ENCODE measurements at regions not wholly inside any gene's neighbourhood (a gene's known extent, or its start where the extent isn't known, plus 50 kb on each side); places are given as distances from the start of the nearest gene placed in this dataset.
A peak's percentile ranks its signal among the peaks of the same experiment; 100 is the strongest.

- H3K9me3 ChIP-seq: peaks cover 0 to 5% (median 0%) of the 10 kb centered on the region in 4 donors
- no peak for DNase-seq
- H3K4me3 ChIP-seq: no peak overlapping the region
- intact Hi-C loops (cut with DNase I; ENCODE audit: low total_unique reads): no loop called here
- no peak overlapping the region for H3K27ac ChIP-seq
- no peaks in the 10 kb centered on the region for H3K27me3 ChIP-seq
- H3K36me3 ChIP-seq: no peaks in the 10 kb centered on the region
- 94 to 97% (median 95%) methylated on average over 6 to 21 of the region's 21 CpGs for WGBS, 5 donors
- TF ChIP-seq EP300 (IDR thresholded peaks at IDR 0.05) (no peak), POLR2AphosphoS5 (IDR thresholded peaks at IDR 0.05) (no peak), CTCF (IDR thresholded peaks at IDR 0.05) (no peak), POLR2A (IDR thresholded peaks at IDR 0.05) (no peak)
- no peaks in the 10 kb centered on the region for H3K4me1 ChIP-seq
These were observed 599.9 kb downstream of the TMEM182 start for GRCh38 chr2:103361712-103362111.

- Histone ChIP-seq H3K27me3 (no peaks in the 10 kb centered on the region), H3K27ac (no peak overlapping the region), H3K9me3 (peaks cover 0 to 5% (median 0%) of the 10 kb centered on the region in 4 donors), H3K4me1 (no peaks in the 10 kb centered on the region), H3K4me3 (no peak overlapping the region), H3K36me3 (no peaks in the 10 kb centered on the region)
- TF ChIP-seq POLR2AphosphoS5 (IDR thresholded peaks at IDR 0.05) (no peak), EP300 (IDR thresholded peaks at IDR 0.05) (no peak), CTCF (IDR thresholded peaks at IDR 0.05) (no peak), POLR2A (IDR thresholded peaks at IDR 0.05) (no peak)
- intact Hi-C loops (cut with DNase I; ENCODE audit: low total_unique reads): no loop called here
- DNase-seq: no peak
These were observed 601.8 kb downstream of the TMEM182 start for GRCh38 chr2:103363639-103364038.

- Histone ChIP-seq H3K4me1 (no peaks in the 10 kb centered on the region), H3K27ac (no peak overlapping the region), H3K27me3 (no peaks in the 10 kb centered on the region), H3K9me3 (peaks cover 0 to 5% (median 0%) of the 10 kb centered on the region in 4 donors), H3K4me3 (no peak overlapping the region), H3K36me3 (no peaks in the 10 kb centered on the region)
- no peak for TF ChIP-seq POLR2AphosphoS5 (IDR thresholded peaks at IDR 0.05)
- TF ChIP-seq POLR2A (IDR thresholded peaks at IDR 0.05): no peak
- TF ChIP-seq CTCF (IDR thresholded peaks at IDR 0.05): no peak
- no peak for TF ChIP-seq EP300 (IDR thresholded peaks at IDR 0.05)
- 44 to 57% (median 53%) methylated on average over 4 of the region's 4 CpGs for WGBS, 5 donors
- peak in 1 of 2 donors; percentile 7 for DNase-seq
- intact Hi-C loops (cut with DNase I; ENCODE audit: low total_unique reads): no loop called here
These were observed 602.3 kb downstream of the TMEM182 start for GRCh38 chr2:103364177-103364576.

- H3K27ac ChIP-seq: no peak overlapping the region
- peaks cover 0 to 5% (median 0%) of the 10 kb centered on the region in 4 donors for H3K9me3 ChIP-seq
- intact Hi-C loops (cut with DNase I; ENCODE audit: low total_unique reads): no loop called here
- H3K4me3 ChIP-seq: no peak overlapping the region
- no peaks in the 10 kb centered on the region for H3K36me3 ChIP-seq
- no peak for TF ChIP-seq POLR2AphosphoS5 (IDR thresholded peaks at IDR 0.05)
- H3K4me1 ChIP-seq: no peaks in the 10 kb centered on the region
- no peaks in the 10 kb centered on the region for H3K27me3 ChIP-seq
- 86 to 91% (median 88%) methylated on average over 4 of the region's 4 CpGs for WGBS, 5 donors
- no peak for DNase-seq
These were observed 603.2 kb downstream of the TMEM182 start for GRCh38 chr2:103365071-103365470.

- no peaks in the 10 kb centered on the region for H3K27me3 ChIP-seq
- 81 to 84% (median 82%) methylated on average over 4 of the region's 4 CpGs for WGBS, 5 donors
- no peak for DNase-seq
- no peaks in the 10 kb centered on the region for H3K4me1 ChIP-seq
- TF ChIP-seq POLR2A (IDR thresholded peaks at IDR 0.05): no peak
- TF ChIP-seq EP300 (IDR thresholded peaks at IDR 0.05): no peak
- TF ChIP-seq CTCF (IDR thresholded peaks at IDR 0.05): no peak
- TF ChIP-seq POLR2AphosphoS5 (IDR thresholded peaks at IDR 0.05): no peak
- H3K4me3 ChIP-seq: no peak overlapping the region
- H3K9me3 ChIP-seq: no peaks in the 10 kb centered on the region
- no peaks in the 10 kb centered on the region for H3K36me3 ChIP-seq
- intact Hi-C loops (cut with DNase I; ENCODE audit: low total_unique reads): no loop called here
- H3K27ac ChIP-seq: no peak overlapping the region
These were observed 606.0 kb downstream of the TMEM182 start for GRCh38 chr2:103367877-103368276.
